Lower leg skin (tissue), 4 donors: ENCODE measurements at regions not wholly inside any gene's neighbourhood (a gene's known extent, or its start where the extent isn't known, plus 50 kb on each side); places are given as distances from the start of the nearest gene placed in this dataset.

Experiments used
- DNase-seq, 2 donors: peaks; one replicate each; pipeline ENCODE4 v3.0.0-alpha.2; 2019; ENCODE audit warnings: low spot score in 2 of 2
- H3K4me3 ChIP-seq: fragments of 200-600 bp; sonication (generic); 2 replicates; pipeline ENCODE4 v1.5.1; 2017; ENCODE audit warnings: mild to moderate bottlenecking, low read depth; ENCODE audit not compliant: poor library complexity, severe bottlenecking
- POLR2A ChIP-seq, 2 donors: fragments of 450-650 bp; IDR thresholded peaks; one replicate each; pipeline ENCODE4 v1.6.1; 2016 to 2017; ENCODE audit warnings: antibody characterized with exemption in 2 of 2, mild to moderate bottlenecking in 1 of 2, moderate library complexity in 1 of 2
- WGBS, 2 donors: methylation state at CpG; one replicate each; pipeline ENCODE4 v1.1.5; 2018; 5-methylcytosine and 5-hydroxymethylcytosine counted together
- intact Hi-C: fragments of 100-400 bp; cut with DNase I; formaldehyde crosslinking; loops from one replicate; pipeline ENCODE4 v1.15.0; 2023; ENCODE audit warnings: low total_unique reads
- TF ChIP-seq, protein P1 (sequence below), 3 donors: fragments of 450-650 bp; IDR thresholded peaks; one replicate each; pipeline ENCODE4 v1.5.1; 2016; ENCODE audit warnings: antibody characterized with exemption in 3 of 3, mild to moderate bottlenecking in 3 of 3, moderate library complexity in 2 of 3

DNA sequence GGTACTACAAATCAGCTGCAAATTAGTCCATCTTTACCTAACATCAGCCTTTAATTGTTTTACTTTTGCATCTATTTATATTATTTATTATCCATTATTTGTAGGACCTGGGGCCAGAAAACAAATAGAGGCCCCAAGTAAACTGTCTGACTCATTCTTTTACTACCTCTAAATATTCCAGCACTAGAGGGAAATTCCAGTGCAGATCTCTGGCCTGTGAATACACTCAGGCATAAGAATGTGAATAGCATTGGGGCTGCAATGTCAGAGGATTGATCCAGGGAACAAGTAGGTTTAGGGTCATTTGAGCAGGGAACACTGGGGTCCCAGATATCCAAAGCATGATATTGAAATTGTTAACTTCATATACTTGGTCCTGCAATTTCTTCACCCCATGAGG, 176.6 kb upstream of the TYRP1 start:
- intact Hi-C loops = no loop called here
- no peak for TF ChIP-seq POLR2A (IDR thresholded peaks at IDR 0.05)
- TF ChIP-seq, protein P1, sequence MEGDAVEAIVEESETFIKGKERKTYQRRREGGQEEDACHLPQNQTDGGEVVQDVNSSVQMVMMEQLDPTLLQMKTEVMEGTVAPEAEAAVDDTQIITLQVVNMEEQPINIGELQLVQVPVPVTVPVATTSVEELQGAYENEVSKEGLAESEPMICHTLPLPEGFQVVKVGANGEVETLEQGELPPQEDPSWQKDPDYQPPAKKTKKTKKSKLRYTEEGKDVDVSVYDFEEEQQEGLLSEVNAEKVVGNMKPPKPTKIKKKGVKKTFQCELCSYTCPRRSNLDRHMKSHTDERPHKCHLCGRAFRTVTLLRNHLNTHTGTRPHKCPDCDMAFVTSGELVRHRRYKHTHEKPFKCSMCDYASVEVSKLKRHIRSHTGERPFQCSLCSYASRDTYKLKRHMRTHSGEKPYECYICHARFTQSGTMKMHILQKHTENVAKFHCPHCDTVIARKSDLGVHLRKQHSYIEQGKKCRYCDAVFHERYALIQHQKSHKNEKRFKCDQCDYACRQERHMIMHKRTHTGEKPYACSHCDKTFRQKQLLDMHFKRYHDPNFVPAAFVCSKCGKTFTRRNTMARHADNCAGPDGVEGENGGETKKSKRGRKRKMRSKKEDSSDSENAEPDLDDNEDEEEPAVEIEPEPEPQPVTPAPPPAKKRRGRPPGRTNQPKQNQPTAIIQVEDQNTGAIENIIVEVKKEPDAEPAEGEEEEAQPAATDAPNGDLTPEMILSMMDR (IDR thresholded peaks at IDR 0.05) = no peak
- no peak for DNase-seq
- no peak overlapping the region for H3K4me3 ChIP-seq

DNA sequence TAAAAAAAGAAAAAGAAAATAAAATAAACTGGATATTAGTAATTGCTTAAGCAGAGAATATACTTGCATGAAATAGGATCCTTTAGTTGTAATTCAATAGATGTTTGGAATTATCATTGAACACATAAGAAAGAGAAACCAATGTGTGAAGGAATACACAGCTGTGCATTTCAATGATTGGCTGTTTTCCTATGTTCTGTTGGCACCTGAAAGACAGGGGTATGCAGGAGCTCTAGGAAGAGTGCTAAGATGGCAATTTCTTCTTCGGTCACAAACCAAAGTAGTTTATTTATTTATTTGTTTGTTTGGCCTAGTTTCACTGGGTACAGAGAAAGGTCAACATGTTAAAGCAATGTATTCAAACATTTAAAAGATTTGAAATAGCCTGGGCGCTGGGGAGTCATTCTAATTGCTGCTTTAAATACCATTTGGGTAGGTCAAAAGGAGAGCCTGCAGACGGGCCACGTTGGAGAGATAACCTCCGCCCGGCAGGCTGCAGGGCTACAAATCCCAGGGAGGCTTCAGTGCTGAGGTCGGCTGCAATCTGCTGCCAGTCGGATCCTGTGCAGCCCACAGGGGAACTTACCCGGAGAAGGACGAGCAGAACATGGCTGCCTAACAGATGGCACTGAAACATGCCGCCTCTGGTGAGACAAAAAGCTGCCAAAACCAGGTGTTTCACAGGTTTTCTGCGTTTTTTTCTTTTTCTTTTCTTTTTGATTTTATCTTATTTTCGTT, 154.2 kb upstream of the TYRP1 start:
- no peak for DNase-seq
- intact Hi-C loops = no loop called here
- no peak overlapping the region for H3K4me3 ChIP-seq
- TF ChIP-seq, protein P1 (IDR thresholded peaks at IDR 0.05) = no peak
- TF ChIP-seq POLR2A (IDR thresholded peaks at IDR 0.05) = no peak
- 63 to 64% methylated on average over 13 of the region's 13 CpGs for WGBS, 2 donors

DNA sequence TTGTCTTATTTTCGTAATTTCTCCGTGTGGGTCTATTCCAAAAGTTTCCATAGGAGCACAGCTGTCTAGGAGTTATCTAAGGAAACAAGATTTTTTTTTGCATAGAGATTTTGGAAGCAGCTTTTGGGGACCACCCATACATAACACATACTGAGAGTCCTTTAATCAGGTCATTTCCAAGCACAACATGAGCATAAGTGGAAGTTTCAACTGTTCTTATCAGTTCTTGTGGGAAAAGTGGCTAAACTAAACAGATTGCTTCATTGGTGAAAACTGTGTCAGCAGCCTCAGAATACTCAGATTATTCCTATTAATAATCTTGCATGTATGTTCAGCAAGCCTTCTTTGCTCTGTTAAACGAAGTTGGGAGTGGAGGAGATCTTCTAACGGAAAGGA, 153.6 kb upstream of the TYRP1 start:
- 84 to 91% methylated on average over 4 of the region's 4 CpGs for WGBS, 2 donors
- intact Hi-C loops = no loop called here
- TF ChIP-seq, protein P1 (IDR thresholded peaks at IDR 0.05) = no peak
- no peak for TF ChIP-seq POLR2A (IDR thresholded peaks at IDR 0.05)
- no peak for DNase-seq
- no peak overlapping the region for H3K4me3 ChIP-seq

DNA sequence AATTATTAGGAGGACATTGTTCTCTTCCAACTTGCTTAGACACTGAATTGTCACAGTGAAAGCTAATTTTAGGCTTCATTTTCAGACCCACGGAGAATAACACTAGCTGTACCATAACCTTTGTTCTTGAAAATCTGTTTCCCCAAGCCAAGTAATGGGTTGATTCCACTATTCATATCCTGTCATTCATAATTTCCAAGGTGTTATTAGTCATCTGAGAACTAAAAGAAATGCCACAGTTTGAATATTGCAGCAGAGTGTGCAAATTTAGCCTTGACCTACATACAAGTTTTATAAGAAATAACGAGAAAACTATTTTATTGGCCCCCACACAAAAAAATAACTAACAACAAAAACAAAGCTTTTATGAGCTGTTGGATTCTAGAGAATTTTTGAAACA, 148.5 kb upstream of the TYRP1 start:
- no peak overlapping the region for H3K4me3 ChIP-seq

DNA sequence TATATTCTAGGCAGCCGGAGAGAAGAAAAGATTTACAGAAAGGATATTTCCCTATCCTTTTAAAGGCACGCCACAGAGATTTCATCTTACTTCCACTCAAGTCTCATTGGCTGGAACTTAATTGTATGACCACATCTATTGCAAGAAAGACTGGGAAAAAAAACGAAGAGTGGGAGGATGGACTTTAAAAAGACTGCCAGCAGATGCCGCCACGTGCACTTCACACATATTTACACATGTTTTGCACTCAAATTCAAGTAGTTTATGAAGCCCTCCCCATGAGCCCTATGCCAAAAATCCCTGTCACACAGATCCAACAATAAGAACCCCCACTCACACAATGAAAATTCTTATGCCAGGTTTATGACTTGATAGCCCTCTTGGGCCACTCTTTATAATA, 138.5 kb upstream of the TYRP1 start:
- WGBS, 2 donors = 55 to 57% methylated on average over 5 of the region's 5 CpGs
- intact Hi-C loops = no loop called here
- DNase-seq = no peak
- no peak overlapping the region for H3K4me3 ChIP-seq
- TF ChIP-seq, protein P1 (IDR thresholded peaks at IDR 0.05) = no peak
- TF ChIP-seq POLR2A (IDR thresholded peaks at IDR 0.05) = no peak

More for the DNA sequence above, 148.5 kb upstream of the TYRP1 start:
- TF ChIP-seq POLR2A (IDR thresholded peaks at IDR 0.05) = no peak
- TF ChIP-seq, protein P1 (IDR thresholded peaks at IDR 0.05) = no peak
- intact Hi-C loops = no loop called here
- DNase-seq = no peak
- 39 to 47% methylated on average over 2 of the region's 2 CpGs for WGBS, 2 donors
